ENCODE measurements at regions not wholly inside any gene's neighbourhood (a gene's known extent, or its start where the extent isn't known, plus 50 kb on each side); places are given as distances from the start of the nearest gene placed in this dataset.

- ATAC-seq (no peak), DNase-seq (no peak)
- Mint-ChIP-seq H3K9me3 (peaks cover under 1% of the 10 kb centered on the region), H3K36me3 (ENCODE audit: low read depth) (no peaks in the 10 kb centered on the region), H3K27me3 (peaks cover 12% of the 10 kb centered on the region), H3K27ac (no peak overlapping the region), H3K4me1 (ENCODE audit: low read depth) (no peaks in the 10 kb centered on the region), H3K4me3 (no peak overlapping the region)
- POLR2A ChIA-PET = interaction anchor here (0.8 kb wide), 1 partner anchor 606 kb away, joined by 3 read pairs; no protein-coding TSS in a partner anchor
- intact Hi-C loops (cut with micrococcal nuclease) = no loop called here
- TF ChIP-seq CTCF (IDR thresholded peaks at IDR 0.05) = no peak
- CTCF ChIA-PET = no interaction called here
Measured at GRCh38 chr14:101331141-101331525, 230.2 kb upstream of the DIO3 start.

GRCh38 chr14:101331661-101332169 is 229.6 kb upstream of the DIO3 start:
- POLR2A ChIA-PET = no interaction called here
- no peaks in the 10 kb centered on the region for H3K9me3 Mint-ChIP-seq
- H3K27me3 Mint-ChIP-seq = peaks cover 14% of the 10 kb centered on the region

GRCh38 chr14:101332281-101332680 is 229.0 kb upstream of the DIO3 start:
- ChIA-PET CTCF (no interaction called here), POLR2A (no interaction called here)
- H3K4me3 Mint-ChIP-seq = no peak overlapping the region
- intact Hi-C loops (cut with micrococcal nuclease) = no loop called here
- H3K27me3 Mint-ChIP-seq = peaks cover 18% of the 10 kb centered on the region
- ATAC-seq (no peak), DNase-seq (no peak)
- no peaks in the 10 kb centered on the region for H3K4me1 Mint-ChIP-seq (ENCODE audit: low read depth)
- no peaks in the 10 kb centered on the region for H3K9me3 Mint-ChIP-seq
- H3K36me3 Mint-ChIP-seq (ENCODE audit: low read depth) = no peaks in the 10 kb centered on the region
- TF ChIP-seq CTCF (IDR thresholded peaks at IDR 0.05) = no peak
- H3K27ac Mint-ChIP-seq = no peak overlapping the region

More at GRCh38 chr14:101331661-101332169, 229.6 kb upstream of the DIO3 start:
- DNase-seq = no peak
- CTCF ChIA-PET = no interaction called here
- no peak overlapping the region for H3K4me3 Mint-ChIP-seq
- no peaks in the 10 kb centered on the region for H3K36me3 Mint-ChIP-seq (ENCODE audit: low read depth)
- no peaks in the 10 kb centered on the region for H3K4me1 Mint-ChIP-seq (ENCODE audit: low read depth)
- ATAC-seq = no peak
- no peak for TF ChIP-seq CTCF (IDR thresholded peaks at IDR 0.05)
- H3K27ac Mint-ChIP-seq = no peak overlapping the region
- intact Hi-C loops (cut with micrococcal nuclease) = no loop called here

- peaks cover 21% of the 10 kb centered on the region for H3K27me3 Mint-ChIP-seq
- no peak for ATAC-seq
Measured at GRCh38 chr14:101333335-101334280, 227.7 kb upstream of the DIO3 start.

More at GRCh38 chr14:101333335-101334280, 227.7 kb upstream of the DIO3 start:
- Mint-ChIP-seq H3K36me3 (ENCODE audit: low read depth) (no peaks in the 10 kb centered on the region), H3K4me1 (ENCODE audit: low read depth) (no peaks in the 10 kb centered on the region), H3K4me3 (no peak overlapping the region), H3K27ac (no peak overlapping the region), H3K9me3 (no peaks in the 10 kb centered on the region)
- ChIA-PET CTCF (no interaction called here), POLR2A (no interaction called here)
- intact Hi-C loops (cut with micrococcal nuclease) = no loop called here
- no peak for TF ChIP-seq CTCF (IDR thresholded peaks at IDR 0.05)
- no peak for DNase-seq
